Occipital lobe (tissue), 1 donor: ENCODE measurements at regions not wholly inside any gene's neighbourhood (a gene's known extent, or its start where the extent isn't known, plus 50 kb on each side); places are given as distances from the start of the nearest gene placed in this dataset.
"Not testable (repeated sequence)": the region's sequence is repeated elsewhere in the genome, so short reads cannot be mapped to it uniquely, and the experiment has no call there.

Experiments
- DNase-seq: peaks from one replicate; lab custom pipeline; 2025; lab: John Stamatoyannopoulos, UW

DNA sequence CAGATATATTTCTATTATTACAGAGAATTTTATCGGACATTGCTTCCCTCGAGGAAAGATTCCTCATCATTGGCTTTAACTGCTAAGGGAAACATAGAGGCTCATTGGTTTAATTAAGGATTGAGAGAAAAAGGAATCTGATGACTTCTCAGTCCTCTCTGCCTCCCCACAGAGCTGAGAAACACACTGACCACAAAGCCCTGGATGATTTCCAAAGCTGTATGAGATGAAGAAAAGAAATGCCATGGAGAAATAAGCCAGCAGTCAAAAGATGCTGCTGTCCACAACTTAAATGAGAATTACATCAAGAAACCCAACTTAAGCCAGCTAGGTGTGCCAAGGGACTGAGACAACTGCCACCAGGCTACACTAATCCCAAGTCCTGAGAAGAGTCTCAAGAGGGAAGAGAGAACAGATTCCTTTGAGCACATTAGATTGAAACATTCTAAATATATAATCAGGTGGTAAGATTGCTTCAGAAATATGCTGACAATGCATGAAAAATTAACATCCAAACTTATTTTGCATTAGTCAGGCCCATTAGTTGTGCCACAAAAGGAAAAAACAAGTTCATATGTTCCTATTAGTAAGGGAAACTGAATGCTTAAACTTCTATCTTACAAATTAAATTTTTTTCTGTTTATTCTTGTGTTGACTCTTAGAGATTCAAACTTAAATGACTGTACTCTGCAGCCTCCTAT lies 308.1 kb upstream of the CYRIA start:
- no peak for DNase-seq

DNA sequence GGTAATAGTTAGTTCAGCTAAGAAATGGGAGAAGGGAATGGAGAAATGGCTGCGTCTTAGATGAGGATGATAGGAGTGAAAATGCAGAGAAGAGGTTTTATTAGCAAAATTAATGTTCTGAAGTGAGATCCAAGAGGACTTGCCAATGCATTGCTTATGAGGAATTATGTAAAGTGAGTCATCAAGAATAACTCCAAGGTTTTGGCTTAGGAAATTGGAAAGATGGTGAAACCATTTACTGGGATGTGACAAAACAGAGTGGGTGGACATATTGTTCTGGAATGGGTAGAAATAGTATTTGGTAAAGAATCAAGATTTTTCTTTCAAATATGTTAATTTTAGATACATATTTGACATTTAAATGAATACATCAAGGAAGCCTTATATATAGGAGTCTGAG lies 306.6 kb upstream of the CYRIA start:
- DNase-seq = no peak

DNA sequence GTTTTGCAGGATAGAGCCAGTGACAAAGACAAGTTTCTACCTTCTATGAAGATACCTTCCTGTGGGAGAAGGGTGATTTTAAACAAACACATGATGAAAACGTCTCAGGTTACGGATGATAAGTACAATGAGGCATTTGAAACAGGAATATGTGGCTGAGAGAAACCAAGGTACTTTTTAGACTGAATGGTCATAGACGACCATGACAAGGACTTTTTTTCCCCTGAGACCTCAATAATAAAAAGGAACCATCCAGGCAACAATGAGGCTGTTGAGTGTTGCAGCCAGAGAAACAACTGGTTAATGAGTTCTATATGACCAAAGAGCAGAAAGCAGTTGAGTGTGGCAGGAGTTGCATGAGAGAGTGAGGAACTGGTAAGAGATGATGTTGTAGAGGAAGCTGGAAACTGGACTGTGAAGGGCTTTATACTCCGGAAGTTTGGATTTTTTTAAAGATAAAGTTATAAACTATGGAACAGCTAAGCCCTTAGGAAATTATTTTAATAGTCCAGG lies 306.1 kb upstream of the CYRIA start:
- DNase-seq = no peak

DNA sequence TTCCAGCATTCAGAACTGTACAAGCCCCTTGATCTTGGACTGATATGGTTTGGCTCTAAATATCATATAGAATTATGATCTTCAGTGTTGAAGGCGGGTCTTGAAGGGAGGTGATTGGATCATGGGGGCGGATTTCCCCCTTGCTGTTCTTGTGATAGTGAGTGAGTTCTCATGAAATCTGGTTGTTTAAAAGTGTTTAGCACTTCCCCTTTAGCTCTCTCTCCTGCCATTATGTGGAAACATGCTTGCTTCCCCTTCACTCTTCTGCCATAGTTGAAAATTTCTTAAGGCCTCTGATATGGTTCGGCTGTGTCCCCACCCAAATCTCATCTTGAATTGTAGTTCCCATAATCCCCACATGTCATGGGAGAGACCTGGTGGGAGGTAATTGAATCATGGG lies 305.3 kb upstream of the CYRIA start:
- not testable (repeated sequence) for DNase-seq

DNA sequence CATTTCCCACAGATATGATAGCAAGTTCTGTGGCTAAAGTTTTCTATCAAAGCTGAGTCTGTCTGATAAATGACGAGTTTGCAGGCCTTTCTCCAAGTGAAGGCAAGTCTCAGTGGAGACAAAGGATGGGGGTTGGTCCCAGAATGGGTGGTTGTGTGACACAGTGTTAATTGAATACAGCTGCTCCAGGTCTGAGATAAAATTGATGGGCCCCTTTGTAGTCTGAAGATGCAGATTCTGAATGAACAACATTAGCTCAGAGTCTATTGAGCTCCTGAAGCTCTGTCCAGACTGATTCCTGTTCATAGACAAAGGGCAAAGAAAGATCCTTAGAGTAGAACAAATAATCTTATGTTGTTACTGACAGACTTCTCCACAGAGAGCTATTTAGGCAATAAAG lies 296.9 kb upstream of the CYRIA start:
- DNase-seq = no peak

DNA sequence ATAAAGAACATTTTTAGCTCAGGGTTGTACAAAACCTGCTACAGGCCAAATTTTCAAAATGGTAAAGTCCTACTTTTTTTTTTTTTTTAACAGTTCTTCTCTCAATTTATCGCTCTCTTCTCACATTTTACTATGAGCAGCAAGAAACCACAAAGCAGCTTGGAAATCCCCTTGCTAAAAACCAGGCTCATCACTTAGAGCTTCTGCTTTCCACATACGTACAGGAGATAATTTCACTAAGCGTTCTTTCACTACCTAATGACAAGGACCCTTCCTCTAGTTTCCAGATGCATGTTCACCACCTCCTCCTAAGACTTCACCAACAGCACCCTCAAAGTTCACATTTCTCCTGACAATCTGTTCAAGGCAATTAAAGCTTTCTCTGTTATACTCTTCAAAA lies 294.9 kb upstream of the CYRIA start:
- no peak for DNase-seq

DNA sequence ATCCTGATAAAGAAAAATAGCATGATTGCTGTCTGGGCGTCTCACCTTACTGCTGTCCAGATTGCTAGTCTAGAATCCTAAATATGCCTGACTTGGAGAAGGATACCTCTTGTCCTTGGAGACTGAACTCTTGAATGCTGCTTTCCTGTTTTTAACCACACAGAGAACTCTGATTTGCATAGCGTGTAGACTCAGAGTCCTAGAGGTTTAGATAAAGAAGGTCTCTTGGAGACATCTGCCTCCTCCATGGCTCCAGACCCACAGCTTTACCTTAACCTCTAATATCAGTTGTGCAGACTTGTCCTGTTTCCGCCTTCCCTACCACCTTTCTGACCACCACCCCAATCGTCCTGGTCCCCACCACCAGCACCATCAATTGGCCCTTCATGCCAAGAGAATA lies 292.6 kb upstream of the CYRIA start:
- no peak for DNase-seq

DNA sequence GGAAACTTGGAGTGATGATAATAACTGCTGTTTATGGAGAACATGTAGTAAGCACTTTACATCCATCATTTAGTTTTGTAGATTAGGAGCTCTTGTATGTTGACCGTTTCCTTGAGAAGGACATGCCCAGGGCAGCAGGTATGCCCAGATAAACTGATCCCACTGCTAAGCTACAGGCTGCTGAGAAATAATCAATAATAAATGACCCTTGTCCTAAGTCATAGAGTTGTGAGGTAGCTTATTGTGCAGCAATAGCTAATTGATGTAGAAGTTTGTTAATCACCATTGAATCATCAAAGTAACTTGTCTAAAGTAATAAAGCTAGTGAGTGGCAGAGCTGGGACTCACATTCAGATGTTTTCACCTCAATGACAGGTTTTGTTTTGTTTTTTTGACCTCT lies 287.2 kb upstream of the CYRIA start:
- DNase-seq = no peak

DNA sequence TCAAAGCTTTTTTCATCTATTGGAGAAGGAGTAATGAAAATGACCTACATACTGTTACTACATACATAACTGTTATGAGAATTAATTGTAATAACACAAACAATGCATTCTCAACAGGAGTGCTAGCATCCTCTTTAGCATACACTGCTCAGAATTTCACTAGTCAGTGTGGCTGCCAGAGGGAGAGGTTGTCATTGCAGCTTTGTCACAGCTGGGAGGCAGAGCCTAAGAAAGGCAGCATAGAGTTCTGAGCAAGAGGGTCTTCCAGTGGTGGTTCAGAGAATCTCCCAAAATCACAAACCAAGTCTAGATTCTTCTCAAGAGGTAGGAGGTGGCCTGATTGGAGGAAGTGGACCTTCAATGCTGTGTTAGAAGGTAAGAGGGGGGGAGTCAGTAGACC lies 286.7 kb upstream of the CYRIA start:
- DNase-seq = no peak

DNA sequence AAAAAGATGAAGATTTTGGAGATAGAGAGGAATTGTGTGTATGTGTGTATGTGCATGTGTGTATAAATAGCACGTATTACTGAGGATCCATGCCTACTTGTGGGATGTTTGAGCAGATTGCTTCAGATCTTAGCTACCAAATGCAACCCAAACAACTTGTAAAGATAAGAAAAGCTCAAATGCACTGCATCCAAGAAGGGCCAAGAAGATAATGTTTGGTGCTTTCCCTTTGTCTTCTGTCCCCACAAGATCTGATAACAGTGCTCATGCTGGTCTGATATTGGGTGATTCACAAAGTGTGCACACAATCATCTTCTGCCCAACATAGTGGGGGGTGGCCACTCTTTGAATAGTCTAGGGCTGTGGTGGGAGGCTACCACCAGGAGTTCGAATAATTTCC lies 284.8 kb upstream of the CYRIA start:
- DNase-seq = no peak

DNA sequence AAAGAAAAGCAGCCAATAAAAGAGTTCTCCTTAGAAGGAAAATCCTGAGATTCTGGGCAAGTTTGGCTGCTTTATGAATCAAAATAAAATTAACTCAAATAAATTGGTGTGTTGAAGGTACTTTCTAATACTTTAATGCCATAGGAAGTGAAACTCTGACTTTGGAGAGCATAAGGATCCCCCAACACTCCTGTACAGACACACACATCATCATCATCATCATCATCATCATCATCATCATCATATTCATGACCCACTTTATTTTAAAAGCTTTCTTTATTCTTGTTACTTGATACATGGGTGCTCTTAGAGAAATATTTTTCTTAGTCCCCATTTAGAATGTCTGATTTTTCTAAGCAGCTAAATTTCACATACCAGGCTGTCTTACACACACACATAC lies 283.1 kb upstream of the CYRIA start:
- no peak for DNase-seq

DNA sequence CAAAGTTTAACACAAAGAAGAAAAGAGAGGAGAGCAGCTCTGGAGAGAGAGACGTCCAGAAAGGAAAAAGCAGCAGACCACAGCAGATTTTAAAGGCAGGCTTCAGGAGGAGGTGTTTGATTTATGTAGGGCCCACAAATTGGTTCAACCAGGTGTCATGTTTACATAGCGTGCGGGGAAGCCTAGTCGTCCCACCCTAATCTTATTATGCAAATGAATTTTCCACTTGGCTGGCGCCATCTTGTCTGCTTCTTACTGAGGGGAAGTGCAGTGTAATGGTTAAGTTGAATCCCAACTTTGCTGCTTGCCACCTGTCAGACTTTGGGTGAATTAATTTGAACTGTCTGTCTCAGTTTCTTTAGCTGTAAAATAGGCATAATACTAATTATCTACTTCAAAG lies 282.4 kb upstream of the CYRIA start:
- no peak for DNase-seq

DNA sequence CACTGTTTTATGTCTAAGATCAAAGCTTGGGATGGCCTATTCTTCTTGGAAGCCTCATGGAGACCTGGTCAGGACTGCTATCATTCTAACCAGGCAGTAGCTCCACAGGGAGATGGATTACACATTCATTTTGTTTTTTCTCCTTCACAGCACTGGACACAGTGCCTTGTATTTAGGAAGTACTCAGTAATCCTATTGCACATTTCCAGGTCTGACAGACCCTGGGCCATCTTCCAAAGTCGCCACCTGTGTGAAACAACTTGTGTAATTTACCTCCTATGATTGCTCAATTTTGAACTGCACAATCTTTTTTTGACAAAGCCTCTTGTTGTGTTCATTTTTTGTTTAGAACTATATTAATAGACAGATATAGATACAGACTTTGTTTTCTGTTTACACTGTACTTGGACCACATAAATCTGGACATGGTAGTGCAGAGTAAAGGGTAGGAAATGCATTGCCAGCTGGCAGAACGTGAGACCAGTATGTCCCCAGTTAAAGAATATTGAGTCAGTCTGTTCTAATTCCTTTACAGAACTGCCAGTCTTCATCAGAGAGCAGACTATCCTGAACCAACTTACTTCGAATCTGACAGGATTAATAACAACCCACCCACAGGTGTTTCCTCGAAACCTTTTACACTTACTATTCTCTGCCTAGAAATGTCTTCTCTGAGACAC lies 277.8 kb upstream of the CYRIA start:
- no peak for DNase-seq

DNA sequence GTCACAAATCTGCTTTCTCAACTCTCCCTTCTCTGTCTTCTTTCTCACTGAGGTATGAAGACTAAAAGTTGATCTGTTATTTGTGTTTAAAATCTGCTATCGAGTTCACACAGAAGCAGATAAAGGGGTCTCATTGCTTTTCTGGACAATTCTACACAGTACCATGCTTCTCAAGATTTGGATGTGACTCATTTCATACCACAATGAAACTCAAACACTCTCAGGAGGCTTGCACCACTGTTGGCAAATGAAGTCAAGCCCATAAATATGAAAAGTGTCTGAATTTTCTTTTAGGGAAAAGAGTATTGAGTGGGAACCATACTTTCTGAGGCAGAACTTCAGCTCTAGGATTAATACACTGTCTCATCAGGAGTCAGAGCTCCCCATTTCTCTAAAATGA lies 274.6 kb upstream of the CYRIA start:
- DNase-seq = no peak

DNA sequence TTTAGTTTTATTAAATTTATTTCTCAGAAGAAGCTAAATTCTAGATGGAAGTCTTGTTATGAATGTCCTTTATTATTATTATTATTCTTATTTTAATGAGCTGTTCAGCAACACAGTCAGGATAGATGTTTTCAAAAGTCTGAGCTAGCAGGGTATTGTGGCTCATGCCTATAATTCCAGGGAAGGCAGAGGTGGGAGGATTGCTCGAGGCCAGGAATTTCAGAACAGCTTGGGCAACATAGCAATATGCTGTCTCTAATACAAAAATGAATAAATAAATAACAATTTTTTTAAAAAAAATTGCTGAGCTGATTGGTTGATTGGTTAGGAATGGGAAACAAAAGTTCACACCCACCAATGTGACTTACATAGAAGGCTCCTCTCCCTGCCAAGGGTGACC lies 274.1 kb upstream of the CYRIA start:
- no peak for DNase-seq

DNA sequence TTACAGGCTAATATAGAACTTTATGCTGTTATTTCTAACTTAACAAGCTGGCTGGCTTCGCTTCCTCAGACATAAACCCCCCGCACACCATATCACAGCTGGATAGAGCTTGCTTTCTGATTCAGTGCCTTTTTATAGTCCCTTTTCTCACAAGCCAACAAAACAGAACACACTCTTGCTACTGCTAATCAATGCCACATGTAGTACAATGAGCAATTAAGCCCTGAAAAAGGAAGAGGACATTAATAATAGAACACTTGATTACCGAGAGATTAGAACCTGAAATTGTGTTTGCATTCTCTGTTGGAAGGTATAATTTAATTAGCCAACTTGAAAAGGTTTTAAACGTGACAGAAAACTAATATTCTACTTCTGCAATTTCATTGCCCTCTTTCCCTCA lies 267.7 kb upstream of the CYRIA start:
- DNase-seq = no peak

DNA sequence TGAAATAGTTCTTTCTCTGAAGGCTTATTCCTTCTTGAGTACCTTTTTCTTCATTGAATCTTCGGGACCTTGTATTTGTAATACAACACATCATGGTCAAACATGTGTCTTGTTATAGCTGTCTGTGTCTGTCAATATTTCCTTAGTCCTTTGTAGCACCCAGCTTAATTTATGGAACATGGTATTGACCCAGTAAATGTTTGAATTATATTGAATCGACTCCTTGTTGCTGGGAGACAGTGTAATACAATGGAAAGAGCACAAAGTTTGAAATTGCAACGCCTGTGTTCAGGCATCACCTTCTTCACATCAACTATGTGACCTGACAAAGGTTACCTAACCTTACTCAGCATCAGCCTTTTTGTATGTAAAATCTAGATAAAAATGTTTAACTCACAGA lies 267.2 kb upstream of the CYRIA start:
- no peak for DNase-seq

DNA sequence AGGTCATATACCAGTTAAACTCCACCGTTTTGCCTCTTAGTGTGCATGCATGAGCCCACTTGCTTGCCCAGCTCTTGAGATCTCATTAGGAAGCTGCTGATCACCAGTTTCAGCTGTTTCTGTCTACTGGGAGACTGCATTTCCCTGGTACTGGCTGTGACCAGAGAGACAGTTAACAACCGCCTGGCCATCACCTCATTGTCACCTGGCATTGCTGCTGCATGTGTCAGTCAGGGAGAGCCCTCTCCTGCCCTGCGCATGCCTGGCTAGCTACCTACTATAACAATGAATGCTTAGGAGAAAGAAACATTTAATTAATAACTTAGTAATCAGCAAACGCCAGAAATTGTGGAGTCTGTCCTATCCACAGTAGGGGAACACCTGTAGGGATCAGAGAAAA lies 265.8 kb upstream of the CYRIA start:
- DNase-seq = no peak

DNA sequence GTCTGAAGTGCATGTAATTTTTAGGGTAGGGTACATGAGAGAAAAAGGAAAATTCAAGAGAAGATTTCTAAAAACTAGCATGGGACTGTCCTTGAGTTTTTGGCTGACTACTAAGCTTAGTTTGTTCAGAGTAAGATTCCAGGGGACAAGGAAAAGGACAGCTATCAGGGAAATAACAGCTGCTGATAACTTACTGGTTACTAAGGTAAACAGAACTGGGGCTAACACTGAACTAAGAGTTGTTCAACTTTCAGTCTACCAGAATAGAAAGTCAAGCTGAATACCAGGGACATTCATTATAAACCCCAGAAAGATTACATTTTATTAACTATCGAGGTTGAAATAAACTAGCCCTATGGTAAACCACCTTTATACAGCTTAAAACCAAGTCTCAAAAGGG lies 261.8 kb upstream of the CYRIA start:
- DNase-seq = no peak

DNA sequence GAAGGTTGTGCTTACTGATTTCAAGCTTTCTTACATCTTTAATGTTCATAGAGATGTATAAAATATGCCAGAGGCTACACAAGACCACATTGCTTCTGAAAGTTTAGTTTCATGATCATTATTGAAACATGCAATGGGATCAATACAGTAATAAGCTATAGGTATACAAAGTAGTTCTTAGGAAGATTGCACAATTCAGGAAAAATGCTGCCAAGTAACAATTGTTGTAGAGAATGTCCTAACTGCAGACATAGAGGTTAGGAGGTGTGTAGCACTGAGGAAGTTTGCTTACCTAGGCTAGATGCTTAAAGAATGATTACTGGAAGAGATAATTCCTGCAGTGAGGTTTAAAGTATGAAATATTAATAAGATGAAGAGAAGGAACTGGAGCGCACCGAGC lies 259.5 kb upstream of the CYRIA start:
- DNase-seq = no peak

DNA sequence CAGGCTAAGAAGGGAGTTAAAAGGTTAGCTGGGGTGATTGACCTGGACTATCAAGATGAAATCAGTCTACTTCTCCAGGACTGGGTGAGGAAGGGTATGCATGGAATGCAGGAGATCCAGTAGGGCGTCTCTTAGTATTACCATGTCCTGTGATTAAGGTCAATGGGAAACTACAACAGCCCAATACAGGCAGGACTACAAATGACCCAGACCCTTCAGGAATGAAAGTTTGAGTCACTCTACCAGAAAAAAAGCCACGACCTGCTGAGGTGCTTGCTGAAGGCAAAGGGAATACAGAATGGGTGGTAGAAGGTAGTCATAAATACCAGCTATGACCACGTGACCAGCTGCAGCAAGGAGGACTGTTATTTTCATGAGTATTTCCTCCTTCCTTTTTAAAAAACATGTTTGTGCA lies 249.7 kb upstream of the CYRIA start:
- DNase-seq = not testable (repeated sequence)

DNA sequence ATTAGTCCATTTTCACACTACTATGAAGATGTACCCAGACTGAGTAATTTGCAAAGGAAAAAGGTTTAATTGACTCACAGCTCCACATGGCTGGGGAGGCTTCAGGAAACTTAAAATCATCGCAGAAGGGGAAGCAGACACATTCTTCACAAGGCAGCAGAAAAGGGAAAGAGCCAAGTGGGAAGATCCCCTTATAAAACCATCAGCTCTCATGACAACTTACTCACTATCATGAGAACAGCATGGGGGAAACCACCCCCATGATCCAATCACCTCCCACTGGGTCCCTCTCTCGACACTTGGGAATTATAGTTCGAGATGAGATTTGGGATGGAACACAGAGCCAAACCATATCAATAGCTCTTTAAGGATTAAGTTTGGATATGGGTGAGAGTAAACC lies 246.1 kb upstream of the CYRIA start:
- no peak for DNase-seq

DNA sequence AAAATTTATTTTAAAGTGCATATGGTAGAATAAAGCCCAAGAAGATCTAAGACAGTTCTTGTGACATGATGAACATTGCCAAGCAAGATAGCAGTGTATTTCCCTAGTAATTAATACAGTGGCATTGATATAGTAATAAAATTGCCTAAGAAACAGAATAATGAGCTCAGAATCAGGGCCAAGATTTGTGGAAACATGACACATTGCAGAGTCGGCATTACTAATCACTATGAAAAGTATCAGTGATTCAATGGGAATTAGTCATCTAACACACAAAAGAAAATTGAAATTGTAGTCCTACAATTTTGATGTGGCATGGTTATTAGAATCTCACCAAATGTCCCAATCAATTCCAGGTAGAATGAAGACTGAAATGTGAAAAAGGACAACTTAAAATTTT lies 243.0 kb upstream of the CYRIA start:
- DNase-seq = no peak
